IMR-90 (cell line): ENCODE measurements at regions not wholly inside any gene's neighbourhood (a gene's known extent, or its start where the extent isn't known, plus 50 kb on each side); places are given as distances from the start of the nearest gene placed in this dataset.
A peak's percentile ranks its signal among the peaks of the same experiment; 100 is the strongest.

Source experiments
- ATAC-seq: fragments of 200-7000 bp; cut with Tn5 transposase; 2 replicates; pipeline ENCODE4 v1.9.1; 2020; ENCODE audit warnings: low read depth, mild to moderate bottlenecking, moderate library complexity
- BruUV-seq: library from RNA; stranded (reverse); fragments of 400-500 nt; replicated peaks from 2 replicates; lab custom pipeline; 2021; lab: Mats Ljungman, UMichigan
- CTCF ChIA-PET: fragments of 300-600 bp; formaldehyde crosslinking; extraction: SDS; loops from one replicate; lab custom pipeline; 2021; ENCODE audit warnings: antibody characterized with exemption; lab: Yijun Ruan, JAX
- POLR2A ChIA-PET: fragments of 300-600 bp; sonication (Branson Sonifier 250); formaldehyde crosslinking; loops from one replicate; lab custom pipeline; 2022; ENCODE audit warnings: antibody characterized with exemption; ENCODE audit not compliant: unreplicated experiment; lab: Charles Lee
- DNase-seq: peaks from one replicate; pipeline ENCODE4 v3.0.0; 2013
- H2AFZ ChIP-seq: replicated peaks from 2 replicates; pipeline ENCODE3; 2013; ENCODE audit warnings: low read length, mild to moderate bottlenecking; ENCODE audit not compliant: poor library complexity
- H2AK5ac ChIP-seq: 2 replicates; pipeline ENCODE4 v1.6.1; 2013; ENCODE audit warnings: low read depth, low read length, inconsistent platforms
- H2AK9ac ChIP-seq: replicated peaks from 2 replicates; pipeline ENCODE3; 2013; ENCODE audit warnings: mild to moderate bottlenecking, low read depth, low read length, moderate library complexity; ENCODE audit not compliant: poor library complexity
- H2BK120ac ChIP-seq: 2 replicates; pipeline ENCODE4 v1.6.1; 2013; ENCODE audit warnings: low read depth, low read length, inconsistent platforms
- H2BK15ac ChIP-seq: 3 replicates; pipeline ENCODE4 v1.6.1; 2013; ENCODE audit warnings: low read depth, low read length, inconsistent platforms
- H2BK20ac ChIP-seq: 2 replicates; pipeline ENCODE4 v1.6.1; 2013; ENCODE audit warnings: low read depth, mild to moderate bottlenecking, inconsistent platforms, low read length, moderate library complexity
- H2BK5ac ChIP-seq: 2 replicates; pipeline ENCODE4 v1.6.1; 2013; ENCODE audit warnings: mild to moderate bottlenecking, low read depth, low read length, inconsistent platforms; ENCODE audit not compliant: poor library complexity, severe bottlenecking
- H3K14ac ChIP-seq: replicated peaks from 2 replicates; pipeline ENCODE4 v1.6.1; 2013; ENCODE audit warnings: low read depth, low read length, inconsistent platforms
- H3K18ac ChIP-seq: 2 replicates; pipeline ENCODE4 v1.6.1; 2013; ENCODE audit warnings: low read depth, low read length, control low read depth
- H3K23ac ChIP-seq: 2 replicates; pipeline ENCODE4 v1.6.1; 2013; ENCODE audit warnings: low read depth, low read length, inconsistent platforms
- H3K27ac ChIP-seq: 2 replicates; pipeline ENCODE4 v1.5.1; 2013; ENCODE audit warnings: mild to moderate bottlenecking, control low read depth, low read length; ENCODE audit not compliant: insufficient read depth
- H3K27me3 ChIP-seq: 2 replicates; pipeline ENCODE4 v1.6.1; 2013; ENCODE audit warnings: low read length; ENCODE audit not compliant: control insufficient read depth, insufficient read depth
- H3K36me3 ChIP-seq: 2 replicates; pipeline ENCODE4 v1.6.1; 2013; ENCODE audit warnings: low read length, mixed read lengths; ENCODE audit not compliant: control insufficient read depth, insufficient read depth
- H3K4ac ChIP-seq: 2 replicates; pipeline ENCODE4 v1.6.1; 2013; ENCODE audit warnings: low read depth, low read length, inconsistent platforms
- H3K4me1 ChIP-seq: 2 replicates; pipeline ENCODE4 v1.6.1; 2013; ENCODE audit warnings: low read length, mixed read lengths; ENCODE audit not compliant: control insufficient read depth, insufficient read depth
- H3K4me2 ChIP-seq: 2 replicates; pipeline ENCODE4 v1.6.1; 2013; ENCODE audit warnings: low read depth, mild to moderate bottlenecking, control low read depth, low read length, moderate library complexity
- H3K4me3 ChIP-seq: 2 replicates; pipeline ENCODE4 v1.5.1; 2013; ENCODE audit warnings: low read depth, mild to moderate bottlenecking, control low read depth, low read length, moderate library complexity; ENCODE audit not compliant: insufficient read depth
- H3K56ac ChIP-seq: 2 replicates; pipeline ENCODE4 v1.6.1; 2013; ENCODE audit warnings: low read length, inconsistent platforms; ENCODE audit not compliant: insufficient read depth; ENCODE audit errors: extremely low read depth
- H3K79me1 ChIP-seq, 2 experiments: 2 replicates each; pipeline ENCODE4 v1.6.1; 2013; ENCODE audit warnings: low read length in 2 of 2, inconsistent platforms in 1 of 2, low read depth in 1 of 2
- H3K9ac ChIP-seq: 2 replicates; pipeline ENCODE4 v1.6.1; 2013; ENCODE audit warnings: low read depth, low read length, control low read depth
- H3K9me1 ChIP-seq: 2 replicates; pipeline ENCODE4 v1.6.1; 2013; ENCODE audit warnings: low read length, inconsistent platforms; ENCODE audit not compliant: insufficient read depth
- H3K9me3 ChIP-seq: 2 replicates; pipeline ENCODE4 v1.6.1; 2013; ENCODE audit warnings: low read length; ENCODE audit not compliant: control insufficient read depth, insufficient read depth
- H4K20me1 ChIP-seq: 2 replicates; pipeline ENCODE4 v1.6.1; 2013; ENCODE audit warnings: low read length, inconsistent platforms; ENCODE audit not compliant: insufficient read depth
- H4K5ac ChIP-seq: 2 replicates; pipeline ENCODE4 v1.6.1; 2013; ENCODE audit warnings: mild to moderate bottlenecking, low read depth, low read length, control low read depth
- H4K8ac ChIP-seq, 2 experiments: 2 replicates each; pipeline ENCODE4 v1.6.1; 2013; ENCODE audit warnings: low read depth in 2 of 2, low read length in 2 of 2, control low read depth in 1 of 2, inconsistent platforms in 1 of 2
- H4K91ac ChIP-seq: 2 replicates; pipeline ENCODE4 v1.6.1; 2013; ENCODE audit warnings: low read depth, low read length, inconsistent platforms; ENCODE audit not compliant: insufficient read depth
- BHLHE40 ChIP-seq: fragments of 150-350 bp; IDR thresholded peaks from 2 replicates; pipeline ENCODE4 v1.6.1; 2016; ENCODE audit warnings: mild to moderate bottlenecking, low read depth, low read length
- CEBPB ChIP-seq: IDR thresholded peaks from 2 replicates; pipeline ENCODE4 v1.6.1; 2012; ENCODE audit warnings: low read depth, low read length, improper control_type of control experiment
- CHD1 ChIP-seq: IDR thresholded peaks from 2 replicates; pipeline ENCODE4 v1.6.1; 2012; ENCODE audit warnings: low read depth, low read length, improper control_type of control experiment
- CTCF ChIP-seq: conservative IDR thresholded peaks from 2 replicates; pipeline ENCODE4 v1.5.1; 2012; ENCODE audit warnings: mild to moderate bottlenecking, low read depth, low read length, improper control_type of control experiment
- FOS ChIP-seq: fragments of 150-350 bp; IDR thresholded peaks from 2 replicates; pipeline ENCODE4 v1.6.1; 2016; ENCODE audit warnings: low read depth, low read length
- MAFK ChIP-seq: IDR thresholded peaks from 2 replicates; pipeline ENCODE4 v1.6.1; 2012; ENCODE audit warnings: low read depth, low read length, improper control_type of control experiment
- MAZ ChIP-seq: IDR thresholded peaks from 2 replicates; pipeline ENCODE4 v1.6.1; 2012; ENCODE audit warnings: low read depth, mild to moderate bottlenecking, low read length, improper control_type of control experiment, moderate library complexity, borderline replicate concordance
- MXI1 ChIP-seq: IDR thresholded peaks from 2 replicates; pipeline ENCODE4 v1.6.1; 2012; ENCODE audit warnings: low read depth, mild to moderate bottlenecking, low read length, moderate library complexity, borderline replicate concordance
- NFE2L2 ChIP-seq: fragments of 150-350 bp; IDR thresholded peaks from 2 replicates; pipeline ENCODE4 v1.6.1; 2016; ENCODE audit warnings: low read depth, mild to moderate bottlenecking, low read length
- POLR2A ChIP-seq: IDR thresholded peaks from 2 replicates; pipeline ENCODE4 v1.6.1; 2012; ENCODE audit warnings: mild to moderate bottlenecking, low read depth, low read length
- RAD21 ChIP-seq: IDR thresholded peaks from 2 replicates; pipeline ENCODE4 v1.6.1; 2012; ENCODE audit warnings: low read length, improper control_type of control experiment
- RCOR1 ChIP-seq: IDR thresholded peaks from 2 replicates; pipeline ENCODE4 v1.6.1; 2012; ENCODE audit warnings: mild to moderate bottlenecking, low read length, improper control_type of control experiment; ENCODE audit not compliant: insufficient replicate concordance
- RFX5 ChIP-seq: IDR thresholded peaks from 2 replicates; pipeline ENCODE4 v1.8.0; 2012; ENCODE audit warnings: low read depth, mild to moderate bottlenecking, low read length, moderate library complexity
- SMC3 ChIP-seq: fragments of 150-350 bp; IDR thresholded peaks from 2 replicates; pipeline ENCODE4 v1.6.1; 2016; ENCODE audit warnings: low read depth, mild to moderate bottlenecking, antibody characterized with exemption, low read length, moderate library complexity
- USF2 ChIP-seq: fragments of 150-350 bp; IDR thresholded peaks from 2 replicates; pipeline ENCODE4 v1.6.1; 2017; ENCODE audit warnings: mild to moderate bottlenecking, antibody characterized with exemption, low read length, low read depth
- WGBS, 2 experiments: methylation state at CpG; one replicate each; pipeline versions ENCODE4 v1.1.5 to v1.1.7; 2013; ENCODE audit warnings: missing lambda C conversion rate in 2 of 2; ENCODE audit not compliant: insufficient read length in 1 of 2; ENCODE audit errors: extremely low coverage in 2 of 2; 5-methylcytosine and 5-hydroxymethylcytosine counted together
- dilution Hi-C: fragments of 300-500 bp; cut with HindIII; formaldehyde crosslinking; loops from one replicate; pipeline ENCODE4 v1.14.3; 2018; ENCODE audit warnings: low sequenced_read_pairs; ENCODE audit not compliant: unreplicated experiment
- in situ Hi-C: fragments of 300-500 bp; cut with MboI; formaldehyde crosslinking; loops from 3 replicates; pipeline ENCODE4 v1.14.3; 2019; ENCODE audit warnings: low sequenced_read_pairs, inconsistent platforms, mixed read lengths
- intact Hi-C: fragments of 100-400 bp; cut with micrococcal nuclease; formaldehyde crosslinking; loops from 2 replicates; pipeline ENCODE4 v1.10.0; 2022
- TF ChIP-seq, protein P1 (sequence below): fragments of 150-350 bp; IDR thresholded peaks from 2 replicates; pipeline ENCODE4 v1.6.1; 2016; ENCODE audit warnings: low read depth, mild to moderate bottlenecking, low read length, moderate library complexity, borderline replicate concordance

- no peak overlapping the region for H4K91ac ChIP-seq
- H3K27ac ChIP-seq = no peak overlapping the region
- peaks cover 2% of the 10 kb centered on the region for H3K9me3 ChIP-seq
- no peak overlapping the region for H2BK5ac ChIP-seq
- H2BK15ac ChIP-seq = no peak overlapping the region
- no peak overlapping the region for H3K9ac ChIP-seq
- no TSS peak for BruUV-seq
- H3K36me3 ChIP-seq = no peaks in the 10 kb centered on the region
- H4K8ac ChIP-seq = no peak overlapping the region
- WGBS, 2 experiments = 100% methylated on average over 1 of the region's 5 CpGs; no CpG with 5 or more reads in 1 of the 2 experiments
- no peak overlapping the region for H3K23ac ChIP-seq
- no peak overlapping the region for H3K4me2 ChIP-seq
- no peak overlapping the region for H3K18ac ChIP-seq
- H3K14ac ChIP-seq = no peak overlapping the region
- CTCF ChIA-PET = no interaction called here
- DNase-seq = no peak
- intact Hi-C loops = no loop called here
- POLR2A ChIA-PET = no interaction called here
- H3K56ac ChIP-seq = no peak overlapping the region
- no peak overlapping the region for H3K4me3 ChIP-seq
- H2AFZ ChIP-seq = no peak overlapping the region
- H2BK120ac ChIP-seq = 0 out of 2 replicates have a peak overlapping the region, but pooled peaks have one; percentile 17
- dilution Hi-C loops = no loop called here
- H3K4me1 ChIP-seq = peaks cover 9% of the 10 kb centered on the region
- no peak overlapping the region for H4K5ac ChIP-seq
- H2BK20ac ChIP-seq = no peak overlapping the region
- no peaks in the 10 kb centered on the region for H3K79me1 ChIP-seq
- in situ Hi-C loops = no loop called here
- H2AK5ac ChIP-seq = no peak overlapping the region
- no peaks in the 10 kb centered on the region for H3K27me3 ChIP-seq
- H2AK9ac ChIP-seq = no peak overlapping the region
- H3K4ac ChIP-seq = no peak overlapping the region
- H3K9me1 ChIP-seq = peaks cover 11% of the 10 kb centered on the region
- no peak for TF ChIP-seq RCOR1
- TF ChIP-seq FOS = no peak
- TF ChIP-seq MAFK = no peak
- TF ChIP-seq CHD1 = no peak
- TF ChIP-seq NFE2L2 = no peak
- no peak for TF ChIP-seq RAD21
- TF ChIP-seq POLR2A = no peak
- TF ChIP-seq CEBPB = no peak
- no peak for TF ChIP-seq RFX5
- no peak for TF ChIP-seq BHLHE40
- no peak for TF ChIP-seq MXI1
- TF ChIP-seq, protein P1, sequence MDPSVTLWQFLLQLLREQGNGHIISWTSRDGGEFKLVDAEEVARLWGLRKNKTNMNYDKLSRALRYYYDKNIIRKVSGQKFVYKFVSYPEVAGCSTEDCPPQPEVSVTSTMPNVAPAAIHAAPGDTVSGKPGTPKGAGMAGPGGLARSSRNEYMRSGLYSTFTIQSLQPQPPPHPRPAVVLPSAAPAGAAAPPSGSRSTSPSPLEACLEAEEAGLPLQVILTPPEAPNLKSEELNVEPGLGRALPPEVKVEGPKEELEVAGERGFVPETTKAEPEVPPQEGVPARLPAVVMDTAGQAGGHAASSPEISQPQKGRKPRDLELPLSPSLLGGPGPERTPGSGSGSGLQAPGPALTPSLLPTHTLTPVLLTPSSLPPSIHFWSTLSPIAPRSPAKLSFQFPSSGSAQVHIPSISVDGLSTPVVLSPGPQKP = no peak
- TF ChIP-seq SMC3 = no peak
- TF ChIP-seq CTCF = no peak
- TF ChIP-seq MAZ = no peak
- no peak for TF ChIP-seq USF2
- ATAC-seq = no peak
- no peaks in the 10 kb centered on the region for H4K20me1 ChIP-seq
These were observed 185.6 kb upstream of the RUNX1 start for GRCh38 chr21:35234725-35235124.
